Mesendoderm (in vitro differentiated cells): ENCODE measurements at regions not wholly inside any gene's neighbourhood (a gene's known extent, or its start where the extent isn't known, plus 50 kb on each side); places are given as distances from the start of the nearest gene placed in this dataset.

Experiments used
- DNase-seq: peaks from one replicate; pipeline ENCODE4 v3.0.0; 2013
- H2AK5ac ChIP-seq: 2 replicates; pipeline ENCODE4 v1.6.1; 2013; ENCODE audit warnings: low read length, inconsistent platforms
- H2BK120ac ChIP-seq: 2 replicates; pipeline ENCODE4 v1.6.1; 2013; ENCODE audit warnings: low read depth, mild to moderate bottlenecking, low read length, moderate library complexity, mixed read lengths
- H2BK15ac ChIP-seq: replicated peaks from 2 replicates; pipeline ENCODE4 v1.6.1; 2013; ENCODE audit warnings: low read depth, mild to moderate bottlenecking, moderate library complexity
- H2BK5ac ChIP-seq: 2 replicates; pipeline ENCODE4 v1.6.1; 2013; ENCODE audit warnings: low read length, inconsistent platforms
- H3K18ac ChIP-seq: 2 replicates; pipeline ENCODE4 v1.6.1; 2013; ENCODE audit warnings: mild to moderate bottlenecking, low read length, mixed read lengths
- H3K23ac ChIP-seq: one replicate; pipeline ENCODE4 v1.6.1; 2013; ENCODE audit warnings: low read length
- H3K27ac ChIP-seq: 2 replicates; pipeline ENCODE4 v1.5.1; 2013; ENCODE audit warnings: low read depth, mild to moderate bottlenecking, inconsistent platforms, low read length, moderate library complexity
- H3K27me3 ChIP-seq: 2 replicates; pipeline ENCODE4 v1.6.1; 2013; ENCODE audit warnings: low read length, control low read depth, mild to moderate bottlenecking, inconsistent platforms; ENCODE audit not compliant: insufficient read depth, poor library complexity
- H3K36me3 ChIP-seq: 2 replicates; pipeline ENCODE4 v1.6.1; 2013; ENCODE audit warnings: low read length, inconsistent platforms; ENCODE audit not compliant: control insufficient read depth, insufficient read depth
- H3K4ac ChIP-seq: one replicate; pipeline ENCODE4 v1.6.1; 2013; ENCODE audit warnings: low read depth, mild to moderate bottlenecking, low read length, moderate library complexity
- H3K4me1 ChIP-seq: 2 replicates; pipeline ENCODE4 v1.6.1; 2013; ENCODE audit warnings: low read depth, low read length, inconsistent platforms; ENCODE audit not compliant: control insufficient read depth
- H3K4me2 ChIP-seq: 2 replicates; pipeline ENCODE4 v1.6.1; 2013; ENCODE audit warnings: low read length
- H3K4me3 ChIP-seq: 2 replicates; pipeline ENCODE4 v1.5.1; 2013; ENCODE audit warnings: mild to moderate bottlenecking, low read length
- H3K56ac ChIP-seq: one replicate; pipeline ENCODE4 v1.6.1; 2013; ENCODE audit warnings: low read length
- H3K79me1 ChIP-seq: 2 replicates; pipeline ENCODE4 v1.6.1; 2013; ENCODE audit warnings: low read length, inconsistent platforms
- H3K79me2 ChIP-seq: 2 replicates; pipeline ENCODE4 v1.6.1; 2013; ENCODE audit warnings: mild to moderate bottlenecking, low read length; ENCODE audit not compliant: control insufficient read depth, insufficient read depth
- H3K9ac ChIP-seq: 2 replicates; pipeline ENCODE4 v1.6.1; 2013; ENCODE audit warnings: low read length, inconsistent platforms
- H4K5ac ChIP-seq: one replicate; pipeline ENCODE4 v1.6.1; 2013; ENCODE audit warnings: low read length
- H4K8ac ChIP-seq: one replicate; pipeline ENCODE4 v1.6.1; 2013; ENCODE audit warnings: low read depth, mild to moderate bottlenecking, control low read depth, low read length, moderate library complexity
- WGBS: extraction: QIAGEN DNeasy Blood & Tissue Kit; methylation state at CpG from one replicate; pipeline ENCODE4 v1.1.7; 2013; ENCODE audit warnings: low lambda C conversion rate, missing lambda C conversion rate; ENCODE audit not compliant: insufficient coverage; ENCODE audit errors: extremely low coverage; 5-methylcytosine and 5-hydroxymethylcytosine counted together

- no peak overlapping the region for H4K5ac ChIP-seq
- no peak overlapping the region for H3K56ac ChIP-seq
- no CpG with 5 or more reads among the region's 2 CpGs for WGBS
- no peak overlapping the region for H3K27ac ChIP-seq
- no peak overlapping the region for H2BK120ac ChIP-seq
- H3K79me1 ChIP-seq = no peaks in the 10 kb centered on the region
- H2BK5ac ChIP-seq = no peak overlapping the region
- no peaks in the 10 kb centered on the region for H3K36me3 ChIP-seq
- H3K4me3 ChIP-seq = no peak overlapping the region
- H4K8ac ChIP-seq = no peak overlapping the region
- no peak overlapping the region for H3K4me2 ChIP-seq
- no peaks in the 10 kb centered on the region for H3K79me2 ChIP-seq
- H3K27me3 ChIP-seq = no peaks in the 10 kb centered on the region
- H3K9ac ChIP-seq = no peak overlapping the region
- no peak for DNase-seq
- no peaks in the 10 kb centered on the region for H3K4me1 ChIP-seq
- no peak overlapping the region for H3K4ac ChIP-seq
- no peak overlapping the region for H2AK5ac ChIP-seq
- no peak overlapping the region for H3K23ac ChIP-seq
- H2BK15ac ChIP-seq = no peak overlapping the region
- no peak overlapping the region for H3K18ac ChIP-seq
Observed at GRCh38 chr13:80251403-80251802, 89.5 kb downstream of the SPRY2 start.

GRCh38 chr13:80250213-80250810 lies 90.6 kb downstream of the SPRY2 start:
- WGBS = 100% methylated on average over 1 of the region's 7 CpGs
- H3K4me1 ChIP-seq = no peaks in the 10 kb centered on the region
- H3K4me3 ChIP-seq = no peak overlapping the region
- no peak overlapping the region for H4K5ac ChIP-seq
- H3K27me3 ChIP-seq = no peaks in the 10 kb centered on the region
- no peak overlapping the region for H2BK15ac ChIP-seq
- H3K27ac ChIP-seq = no peak overlapping the region
- no peak overlapping the region for H3K4me2 ChIP-seq
- H3K4ac ChIP-seq = no peak overlapping the region
- H4K8ac ChIP-seq = no peak overlapping the region
- no peak overlapping the region for H2AK5ac ChIP-seq
- H3K56ac ChIP-seq = no peak overlapping the region
- no peak overlapping the region for H2BK120ac ChIP-seq
- H2BK5ac ChIP-seq = no peak overlapping the region
- no peak for DNase-seq
- no peaks in the 10 kb centered on the region for H3K79me2 ChIP-seq
- no peak overlapping the region for H3K9ac ChIP-seq
- no peak overlapping the region for H3K23ac ChIP-seq
- H3K18ac ChIP-seq = no peak overlapping the region
- no peaks in the 10 kb centered on the region for H3K36me3 ChIP-seq
- H3K79me1 ChIP-seq = no peaks in the 10 kb centered on the region

- Histone ChIP-seq H3K4ac (no peak overlapping the region), H2BK15ac (no peak overlapping the region), H2AK5ac (no peak overlapping the region), H3K79me2 (no peaks in the 10 kb centered on the region), H3K23ac (no peak overlapping the region), H3K27me3 (no peaks in the 10 kb centered on the region), H3K4me3 (no peak overlapping the region), H4K5ac (no peak overlapping the region), H3K56ac (no peak overlapping the region), H3K18ac (no peak overlapping the region), H3K36me3 (no peaks in the 10 kb centered on the region), H4K8ac (no peak overlapping the region), H3K4me1 (no peaks in the 10 kb centered on the region), H3K79me1 (no peaks in the 10 kb centered on the region), H3K4me2 (no peak overlapping the region), H3K27ac (no peak overlapping the region), H2BK120ac (no peak overlapping the region), H3K9ac (no peak overlapping the region), H2BK5ac (no peak overlapping the region)
- WGBS = no CpG with 5 or more reads among the region's 1 CpG
- no peak for DNase-seq
Observed at GRCh38 chr13:80249516-80250212, 91.3 kb downstream of the SPRY2 start.

GRCh38 chr13:80245162-80245733 lies 95.7 kb downstream of the SPRY2 start:
- Histone ChIP-seq H3K4ac (no peak overlapping the region), H3K4me1 (no peaks in the 10 kb centered on the region), H3K79me1 (no peaks in the 10 kb centered on the region), H4K8ac (no peak overlapping the region), H3K27me3 (no peaks in the 10 kb centered on the region), H2BK5ac (no peak overlapping the region), H2BK15ac (no peak overlapping the region), H3K18ac (no peak overlapping the region), H3K4me2 (no peak overlapping the region), H3K79me2 (no peaks in the 10 kb centered on the region), H3K4me3 (no peak overlapping the region), H3K56ac (no peak overlapping the region), H3K9ac (no peak overlapping the region), H3K23ac (no peak overlapping the region), H3K36me3 (no peaks in the 10 kb centered on the region), H4K5ac (no peak overlapping the region), H3K27ac (no peak overlapping the region), H2AK5ac (no peak overlapping the region), H2BK120ac (no peak overlapping the region)
- WGBS = 100% methylated on average over 1 of the region's 4 CpGs
- DNase-seq = peak; percentile 10

- H3K79me1 ChIP-seq = no peaks in the 10 kb centered on the region
- no peak overlapping the region for H2BK15ac ChIP-seq
- no peak overlapping the region for H3K4me3 ChIP-seq
- no peak overlapping the region for H3K18ac ChIP-seq
- no peak overlapping the region for H3K4ac ChIP-seq
- DNase-seq = no peak
- no peak overlapping the region for H4K5ac ChIP-seq
- H3K23ac ChIP-seq = no peak overlapping the region
- no peak overlapping the region for H3K9ac ChIP-seq
- H4K8ac ChIP-seq = no peak overlapping the region
- H3K4me1 ChIP-seq = no peaks in the 10 kb centered on the region
- no peaks in the 10 kb centered on the region for H3K79me2 ChIP-seq
- no peaks in the 10 kb centered on the region for H3K36me3 ChIP-seq
- no peak overlapping the region for H2BK5ac ChIP-seq
- H2AK5ac ChIP-seq = no peak overlapping the region
- 100% methylated on average over 1 of the region's 3 CpGs for WGBS
- H3K27me3 ChIP-seq = no peaks in the 10 kb centered on the region
- no peak overlapping the region for H3K56ac ChIP-seq
- H3K4me2 ChIP-seq = no peak overlapping the region
- H3K27ac ChIP-seq = no peak overlapping the region
- no peak overlapping the region for H2BK120ac ChIP-seq
Observed at GRCh38 chr13:80244574-80244973, 96.4 kb downstream of the SPRY2 start.
